MCF 10A (cell line): ENCODE measurements at regions not wholly inside any gene's neighbourhood (a gene's known extent, or its start where the extent isn't known, plus 50 kb on each side); places are given as distances from the start of the nearest gene placed in this dataset.
A peak's percentile ranks its signal among the peaks of the same experiment; 100 is the strongest.

Source experiments
- BruUV-seq: library from RNA; stranded (reverse); fragments of 400-500 nt; replicated peaks from 2 replicates; lab custom pipeline; 2021; lab: Mats Ljungman, UMichigan
- CTCF ChIA-PET: fragments of 300-600 bp; sonication (Branson Sonifier 250); formaldehyde crosslinking; extraction: SDS; loops from one replicate; lab custom pipeline; 2021; ENCODE audit warnings: antibody characterized with exemption, inconsistent platforms; lab: Yijun Ruan, JAX
- POLR2A ChIA-PET: fragments of 300-600, 350-650 bp; sonication (Branson Sonifier 250); formaldehyde crosslinking; extraction: SDS; loops from one replicate; lab custom pipeline; 2020; ENCODE audit warnings: antibody characterized with exemption, inconsistent platforms; lab: Yijun Ruan, JAX
- DNase-seq: peaks from one replicate; pipeline ENCODE4 v3.0.0-alpha.2; 2018; ENCODE audit not compliant: unreplicated experiment
- H3K27ac Mint-ChIP-seq: one replicate; pipeline ENCODE4 v1.8.0; 2022; ENCODE audit warnings: mild to moderate bottlenecking, low read depth, mixed read lengths; ENCODE audit not compliant: unreplicated experiment
- H3K27me3 Mint-ChIP-seq: one replicate; pipeline ENCODE4 v1.8.0; 2022; ENCODE audit warnings: mixed read lengths; ENCODE audit not compliant: insufficient read depth, unreplicated experiment
- H3K36me3 Mint-ChIP-seq: one replicate; pipeline ENCODE4 v1.8.0; 2022; ENCODE audit warnings: mild to moderate bottlenecking, moderate library complexity, mixed read lengths; ENCODE audit not compliant: insufficient read depth, unreplicated experiment
- H3K4me1 Mint-ChIP-seq: one replicate; pipeline ENCODE4 v1.8.0; 2022; ENCODE audit warnings: mixed read lengths; ENCODE audit not compliant: insufficient read depth, unreplicated experiment
- H3K4me3 Mint-ChIP-seq: one replicate; pipeline ENCODE4 v1.8.0; 2022; ENCODE audit warnings: mild to moderate bottlenecking, moderate library complexity, mixed read lengths; ENCODE audit not compliant: unreplicated experiment
- H3K9me3 Mint-ChIP-seq: one replicate; pipeline ENCODE4 v1.8.0; 2022; ENCODE audit warnings: mixed read lengths; ENCODE audit not compliant: unreplicated experiment
- intact Hi-C: fragments of 100-400 bp; cut with micrococcal nuclease; formaldehyde crosslinking; loops from 2 replicates; pipeline ENCODE4 v1.14.1; 2022
- TF ChIP-seq, protein P1 (sequence below): fragments of 200-600 bp; IDR thresholded peaks from one replicate; pipeline ENCODE4 v1.8.0; 2022; ENCODE audit warnings: antibody characterized with exemption, mild to moderate bottlenecking; ENCODE audit not compliant: unreplicated experiment

DNA sequence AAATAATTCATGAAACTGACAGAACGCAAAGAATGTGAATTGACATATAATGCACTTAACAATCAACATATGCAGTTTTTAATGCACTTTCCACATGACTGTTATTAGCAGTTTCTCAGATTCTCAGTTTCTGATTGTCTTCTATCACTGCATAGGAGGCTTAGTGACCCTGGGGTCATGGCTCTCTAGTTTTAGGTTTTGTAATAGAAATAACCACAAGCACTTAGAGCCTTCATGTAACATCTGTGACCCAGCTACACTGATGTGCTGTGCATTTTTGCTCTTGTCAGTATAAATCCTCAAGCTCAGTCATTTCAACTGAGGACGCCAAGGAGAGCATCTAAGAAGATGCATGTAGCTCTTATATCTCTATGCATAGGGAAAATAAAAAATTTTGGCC is 163.1 kb upstream of the IZUMO3 start:
- CTCF ChIA-PET: no interaction called here
- no TSS peak for BruUV-seq
- Mint-ChIP-seq H3K36me3 (no peaks in the 10 kb centered on the region), H3K4me3 (no peak overlapping the region), H3K9me3 (peaks cover 2% of the 10 kb centered on the region), H3K27me3 (no peaks in the 10 kb centered on the region), H3K27ac (no peak overlapping the region), H3K4me1 (no peaks in the 10 kb centered on the region)
- POLR2A ChIA-PET: no interaction called here
- TF ChIP-seq, protein P1, sequence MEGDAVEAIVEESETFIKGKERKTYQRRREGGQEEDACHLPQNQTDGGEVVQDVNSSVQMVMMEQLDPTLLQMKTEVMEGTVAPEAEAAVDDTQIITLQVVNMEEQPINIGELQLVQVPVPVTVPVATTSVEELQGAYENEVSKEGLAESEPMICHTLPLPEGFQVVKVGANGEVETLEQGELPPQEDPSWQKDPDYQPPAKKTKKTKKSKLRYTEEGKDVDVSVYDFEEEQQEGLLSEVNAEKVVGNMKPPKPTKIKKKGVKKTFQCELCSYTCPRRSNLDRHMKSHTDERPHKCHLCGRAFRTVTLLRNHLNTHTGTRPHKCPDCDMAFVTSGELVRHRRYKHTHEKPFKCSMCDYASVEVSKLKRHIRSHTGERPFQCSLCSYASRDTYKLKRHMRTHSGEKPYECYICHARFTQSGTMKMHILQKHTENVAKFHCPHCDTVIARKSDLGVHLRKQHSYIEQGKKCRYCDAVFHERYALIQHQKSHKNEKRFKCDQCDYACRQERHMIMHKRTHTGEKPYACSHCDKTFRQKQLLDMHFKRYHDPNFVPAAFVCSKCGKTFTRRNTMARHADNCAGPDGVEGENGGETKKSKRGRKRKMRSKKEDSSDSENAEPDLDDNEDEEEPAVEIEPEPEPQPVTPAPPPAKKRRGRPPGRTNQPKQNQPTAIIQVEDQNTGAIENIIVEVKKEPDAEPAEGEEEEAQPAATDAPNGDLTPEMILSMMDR: no peak
- intact Hi-C loops: no loop called here
- DNase-seq: no peak

DNA sequence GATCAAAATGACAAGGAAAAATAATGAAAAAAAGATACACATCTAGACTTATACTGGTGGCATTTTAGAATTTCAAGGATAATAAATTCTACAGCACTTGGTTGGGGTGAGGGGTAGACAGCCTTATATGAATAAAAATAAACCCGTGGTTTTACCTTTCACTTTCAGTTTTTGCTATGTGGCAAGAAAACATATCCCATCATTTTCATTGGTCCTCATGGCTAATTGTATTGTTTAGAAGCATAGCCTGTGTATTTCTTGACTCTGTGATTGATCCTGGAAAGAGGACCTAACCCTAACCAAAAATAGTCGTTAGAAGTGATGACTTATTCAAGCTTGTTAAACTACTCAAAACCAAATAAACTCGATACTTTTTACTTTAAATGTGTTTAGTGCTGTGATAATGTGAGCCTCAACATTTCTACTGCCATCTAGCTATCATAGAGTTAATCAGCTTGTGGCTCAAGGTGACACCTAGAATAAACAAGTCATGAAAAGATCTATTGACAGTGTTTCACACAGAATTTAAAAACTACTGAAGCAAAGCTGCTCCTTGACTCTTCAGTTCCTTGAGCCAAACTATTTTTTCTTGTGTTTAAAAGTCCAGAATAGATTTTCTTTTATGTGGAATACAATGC is 153.3 kb upstream of the IZUMO3 start:
- peak overlapping the region; percentile 69 for H3K4me3 Mint-ChIP-seq
- no peaks in the 10 kb centered on the region for H3K36me3 Mint-ChIP-seq
- ChIA-PET POLR2A (no interaction called here), CTCF (no interaction called here)
- H3K9me3 Mint-ChIP-seq: no peaks in the 10 kb centered on the region
- H3K27me3 Mint-ChIP-seq: no peaks in the 10 kb centered on the region
- BruUV-seq: no TSS peak
- peak; percentile 52 for DNase-seq
- H3K27ac Mint-ChIP-seq: no peak overlapping the region
- H3K4me1 Mint-ChIP-seq: no peaks in the 10 kb centered on the region
- intact Hi-C loops: no loop called here
- TF ChIP-seq, protein P1: no peak

DNA sequence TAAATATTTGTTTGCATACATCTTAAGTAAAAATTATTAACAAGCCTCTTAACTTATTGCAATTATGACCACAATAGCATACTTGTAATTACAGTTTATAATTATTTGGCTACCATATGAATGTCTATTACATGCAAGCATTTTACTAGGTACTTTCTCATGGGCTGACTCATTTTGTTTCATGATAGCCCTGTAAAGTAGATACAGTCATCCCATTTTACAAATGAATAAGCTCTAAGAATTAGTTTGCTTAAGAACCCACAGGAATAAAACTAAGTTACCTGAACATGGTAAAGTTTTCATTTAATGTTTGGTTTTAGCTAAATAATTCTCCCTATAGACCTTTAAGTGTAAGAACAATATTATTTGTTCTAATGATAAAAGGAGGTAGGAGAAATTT is 126.6 kb upstream of the IZUMO3 start:
- no TSS peak for BruUV-seq
- ChIA-PET POLR2A (no interaction called here), CTCF (no interaction called here)
- TF ChIP-seq, protein P1: no peak
- Mint-ChIP-seq H3K4me1 (no peaks in the 10 kb centered on the region), H3K27ac (no peak overlapping the region), H3K27me3 (no peaks in the 10 kb centered on the region), H3K9me3 (peaks cover 12% of the 10 kb centered on the region), H3K4me3 (no peak overlapping the region), H3K36me3 (no peaks in the 10 kb centered on the region)
- DNase-seq: no peak
- intact Hi-C loops: no loop called here

DNA sequence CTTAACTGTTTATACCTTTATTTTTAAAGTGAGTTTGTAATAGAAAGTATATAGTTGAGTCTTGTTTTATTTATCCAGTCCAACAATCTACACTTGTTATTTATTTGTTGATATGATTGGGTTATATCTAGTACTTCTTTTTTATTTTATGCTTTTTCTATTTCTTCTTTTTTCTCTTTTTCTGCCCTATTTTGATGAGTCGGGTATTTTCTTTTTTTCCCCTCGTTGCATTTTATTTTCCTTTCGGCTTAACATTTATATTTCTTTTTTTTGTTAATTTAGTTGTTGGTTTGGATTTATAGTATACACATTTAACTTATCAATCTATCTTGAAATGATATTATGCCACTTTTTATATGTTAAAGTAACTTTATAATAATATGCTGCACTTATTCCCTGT is 111.7 kb upstream of the IZUMO3 start:
- ChIA-PET CTCF (interaction anchor here (0.7 kb wide), 1 partner anchor 9 kb away, joined by 3 read pairs; no protein-coding TSS in a partner anchor), POLR2A (no interaction called here)
- intact Hi-C loops: no loop called here
- DNase-seq: no peak
- Mint-ChIP-seq H3K36me3 (no peaks in the 10 kb centered on the region), H3K27me3 (no peaks in the 10 kb centered on the region), H3K9me3 (peaks cover 17% of the 10 kb centered on the region), H3K27ac (no peak overlapping the region), H3K4me1 (no peaks in the 10 kb centered on the region), H3K4me3 (no peak overlapping the region)
- BruUV-seq: no TSS peak
- TF ChIP-seq, protein P1: no peak
